ENCODE measurements at regions not wholly inside any gene's neighbourhood (a gene's known extent, or its start where the extent isn't known, plus 50 kb on each side); places are given as distances from the start of the nearest gene placed in this dataset.

DNA sequence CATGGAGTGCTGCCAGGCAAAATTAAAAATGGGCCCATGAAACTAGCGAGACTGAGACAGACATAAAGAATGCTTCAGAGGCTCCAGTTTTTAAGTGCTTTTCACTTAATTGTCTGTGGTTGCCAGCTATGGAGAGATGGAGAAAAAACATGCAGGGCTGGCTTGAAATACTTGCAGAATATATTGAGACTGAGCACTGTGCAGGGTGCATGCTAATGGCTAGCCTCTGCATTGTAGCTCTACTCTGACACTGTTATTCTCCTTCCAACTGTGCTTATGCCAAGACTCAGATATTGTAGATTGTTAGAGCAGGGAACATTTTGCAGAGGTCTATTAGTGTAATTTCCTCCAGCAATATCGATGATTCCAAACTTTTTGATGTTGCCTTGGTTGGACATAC lies 735.0 kb downstream of the PDCD6IP start:
- Histone ChIP-seq H2BK15ac (ENCODE audit: low read depth, poor library complexity, severe bottlenecking) (no peak overlapping the region), H3K4me3 (ENCODE audit: insufficient read depth in 1 of 2, low read depth in 1 of 2, low read length in 2 of 2) (no peak overlapping the region), H3K14ac (ENCODE audit: low read length in 2 of 2) (no peak overlapping the region), H3K9ac (ENCODE audit: low read length) (no peak overlapping the region), H2AFZ (ENCODE audit: low read depth, low read length) (no peak overlapping the region), H3K18ac (ENCODE audit: low read depth in 1 of 2, low read length in 2 of 2) (no peak overlapping the region), H3K36me3 (ENCODE audit: control insufficient read depth in 1 of 2, insufficient read depth in 2 of 2, low read depth in 1 of 2, low read length in 2 of 2) (no peaks in the 10 kb centered on the region), H3K4ac (ENCODE audit: low read depth in 1 of 2, low read length in 2 of 2) (no peak overlapping the region), H3K27me3 (ENCODE audit: control insufficient read depth in 1 of 2, insufficient read depth in 1 of 2, low read length in 2 of 2) (no peaks in the 10 kb centered on the region), H2BK12ac (ENCODE audit: low read length in 2 of 2) (no peak overlapping the region), H2BK5ac (ENCODE audit: low read depth, low read length, poor library complexity, severe bottlenecking) (no peak overlapping the region), H2BK120ac (ENCODE audit: low read depth, low read length) (no peak overlapping the region), H3K27ac (ENCODE audit: low read length, poor library complexity, severe bottlenecking) (no peak overlapping the region), H3K4me2 (ENCODE audit: low read length, poor library complexity, severe bottlenecking) (no peak overlapping the region), H4K91ac (ENCODE audit: low read length) (no peak overlapping the region), H4K8ac (ENCODE audit: low read length) (no peak overlapping the region), H3K23ac (ENCODE audit: low read length in 2 of 2) (no peak overlapping the region), H3K79me1 (replicated peaks; ENCODE audit: low read length, poor library complexity, severe bottlenecking) (no peaks in the 10 kb centered on the region), H3K9me3 (ENCODE audit: control insufficient read depth, low read length) (peaks cover 2% of the 10 kb centered on the region), H3K4me1 (ENCODE audit: control insufficient read depth, insufficient read depth, low read depth, low read length) (no peaks in the 10 kb centered on the region), H2AK5ac (ENCODE audit: low read length, severe bottlenecking) (no peak overlapping the region)
- 63% methylated on average over 2 of the region's 2 CpGs for WGBS
- no peak for DNase-seq

DNA sequence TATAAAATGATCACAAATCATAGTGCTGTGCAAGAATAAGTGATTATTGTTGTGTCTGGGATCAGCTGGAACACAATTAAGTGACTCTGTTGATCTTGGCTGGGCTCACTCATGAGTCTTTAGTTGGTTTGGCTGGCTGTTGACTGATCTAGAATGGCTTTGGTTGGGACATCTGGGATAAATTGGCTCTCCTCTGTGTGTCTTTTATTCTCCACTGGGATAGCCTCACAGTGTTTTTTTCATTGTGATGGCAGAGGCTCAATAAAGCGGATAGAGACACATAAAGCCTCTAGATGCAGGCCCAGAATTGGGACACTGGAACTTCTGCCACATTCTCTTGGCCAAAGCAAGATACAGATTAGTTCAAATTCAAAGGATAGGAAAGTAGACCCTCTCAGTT lies 735.6 kb downstream of the PDCD6IP start:
- H3K4me1 ChIP-seq (ENCODE audit: control insufficient read depth, insufficient read depth, low read depth, low read length): no peaks in the 10 kb centered on the region

DNA sequence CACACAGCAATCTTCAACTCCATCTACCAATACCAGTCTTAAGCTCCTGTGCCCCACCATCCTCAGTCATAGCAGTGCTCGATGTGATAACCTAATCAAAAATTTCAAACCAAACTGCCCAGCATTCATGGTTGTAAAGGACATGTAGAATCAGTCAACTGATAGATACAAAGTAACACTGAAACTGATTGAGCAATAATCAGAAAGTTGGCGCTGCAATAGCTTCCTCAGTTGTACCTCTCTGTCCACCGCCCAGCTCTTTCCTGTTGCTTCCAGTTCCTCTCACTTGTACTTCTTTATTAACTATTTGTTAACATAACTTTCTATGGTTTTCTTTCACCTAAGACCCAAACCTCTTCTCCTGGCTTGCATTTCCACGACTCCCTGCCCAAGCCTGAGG lies 745.7 kb downstream of the PDCD6IP start:
- no peak overlapping the region for H3K27ac ChIP-seq (ENCODE audit: low read length, poor library complexity, severe bottlenecking)
- WGBS: 69% methylated on average over 4 of the region's 4 CpGs

More for the DNA sequence above, 735.6 kb downstream of the PDCD6IP start:
- no peak overlapping the region for H3K18ac ChIP-seq (ENCODE audit: low read depth in 1 of 2, low read length in 2 of 2)
- no peak overlapping the region for H2BK15ac ChIP-seq (ENCODE audit: low read depth, poor library complexity, severe bottlenecking)
- H3K23ac ChIP-seq (ENCODE audit: low read length in 2 of 2): no peak overlapping the region
- no peak overlapping the region for H4K91ac ChIP-seq (ENCODE audit: low read length)
- no peak overlapping the region for H3K4ac ChIP-seq (ENCODE audit: low read depth in 1 of 2, low read length in 2 of 2)
- H4K8ac ChIP-seq (ENCODE audit: low read length): no peak overlapping the region
- no peak overlapping the region for H2AFZ ChIP-seq (ENCODE audit: low read depth, low read length)
- WGBS: 86% methylated on average over 1 of the region's 1 CpG
- no peak overlapping the region for H3K4me2 ChIP-seq (ENCODE audit: low read length, poor library complexity, severe bottlenecking)
- H3K36me3 ChIP-seq (ENCODE audit: control insufficient read depth in 1 of 2, insufficient read depth in 2 of 2, low read depth in 1 of 2, low read length in 2 of 2): no peaks in the 10 kb centered on the region
- H2BK120ac ChIP-seq (ENCODE audit: low read depth, low read length): no peak overlapping the region
- H3K79me1 ChIP-seq (replicated peaks; ENCODE audit: low read length, poor library complexity, severe bottlenecking): no peaks in the 10 kb centered on the region
- H2BK12ac ChIP-seq (ENCODE audit: low read length in 2 of 2): no peak overlapping the region
- no peak for DNase-seq
- peaks cover 4% of the 10 kb centered on the region for H3K9me3 ChIP-seq (ENCODE audit: control insufficient read depth, low read length)
- H3K9ac ChIP-seq (ENCODE audit: low read length): no peak overlapping the region
- H3K4me3 ChIP-seq (ENCODE audit: insufficient read depth in 1 of 2, low read depth in 1 of 2, low read length in 2 of 2): no peak overlapping the region
- no peak overlapping the region for H2AK5ac ChIP-seq (ENCODE audit: low read length, severe bottlenecking)
- H3K14ac ChIP-seq (ENCODE audit: low read length in 2 of 2): no peak overlapping the region
- H3K27ac ChIP-seq (ENCODE audit: low read length, poor library complexity, severe bottlenecking): no peak overlapping the region
- H3K27me3 ChIP-seq (ENCODE audit: control insufficient read depth in 1 of 2, insufficient read depth in 1 of 2, low read length in 2 of 2): no peaks in the 10 kb centered on the region
- H2BK5ac ChIP-seq (ENCODE audit: low read depth, low read length, poor library complexity, severe bottlenecking): no peak overlapping the region

DNA sequence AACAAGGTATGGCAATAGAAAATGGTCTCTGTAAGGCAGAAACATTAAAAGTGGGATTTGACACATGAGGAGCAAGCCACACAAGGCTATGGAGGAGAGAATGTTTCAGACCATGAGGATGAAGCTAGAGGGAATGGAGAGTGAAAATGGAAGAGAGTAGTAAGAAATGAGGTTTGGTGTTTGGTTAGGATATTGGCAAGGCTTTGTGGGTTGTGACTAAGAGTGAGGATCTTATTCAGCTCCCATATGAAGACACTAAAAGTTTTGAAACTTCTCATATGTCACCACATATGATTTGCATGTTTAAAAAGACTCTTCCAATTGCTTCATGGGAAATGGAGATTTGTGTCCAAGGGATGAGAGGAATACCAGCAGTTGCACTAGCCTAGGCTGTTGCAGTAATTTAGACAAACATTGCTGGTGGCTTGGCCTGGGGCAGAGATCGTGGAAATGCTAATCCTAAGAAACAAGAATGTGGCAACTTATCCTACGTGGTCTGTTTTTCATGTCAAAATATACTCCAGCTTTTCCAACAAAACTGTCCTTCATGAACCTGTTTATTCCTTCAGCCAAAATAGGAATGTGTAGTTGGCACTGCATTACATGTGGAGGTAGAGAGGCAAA lies 749.0 kb downstream of the PDCD6IP start:
- Histone ChIP-seq H2BK12ac (ENCODE audit: low read length in 2 of 2) (no peak overlapping the region), H3K4ac (ENCODE audit: low read depth in 1 of 2, low read length in 2 of 2) (no peak overlapping the region)
- WGBS: 75% methylated on average over 2 of the region's 2 CpGs

More for the DNA sequence above, 745.7 kb downstream of the PDCD6IP start:
- Histone ChIP-seq H3K4me3 (ENCODE audit: insufficient read depth in 1 of 2, low read depth in 1 of 2, low read length in 2 of 2) (no peak overlapping the region), H4K8ac (ENCODE audit: low read length) (no peak overlapping the region), H3K4ac (ENCODE audit: low read depth in 1 of 2, low read length in 2 of 2) (no peak overlapping the region), H3K4me2 (ENCODE audit: low read length, poor library complexity, severe bottlenecking) (no peak overlapping the region), H2BK15ac (ENCODE audit: low read depth, poor library complexity, severe bottlenecking) (no peak overlapping the region), H3K79me1 (replicated peaks; ENCODE audit: low read length, poor library complexity, severe bottlenecking) (no peaks in the 10 kb centered on the region), H3K9ac (ENCODE audit: low read length) (no peak overlapping the region), H3K18ac (ENCODE audit: low read depth in 1 of 2, low read length in 2 of 2) (no peak overlapping the region), H2BK120ac (ENCODE audit: low read depth, low read length) (no peak overlapping the region), H4K91ac (ENCODE audit: low read length) (no peak overlapping the region), H3K14ac (ENCODE audit: low read length in 2 of 2) (no peak overlapping the region), H3K27me3 (ENCODE audit: control insufficient read depth in 1 of 2, insufficient read depth in 1 of 2, low read length in 2 of 2) (no peaks in the 10 kb centered on the region), H2BK12ac (ENCODE audit: low read length in 2 of 2) (no peak overlapping the region), H3K36me3 (ENCODE audit: control insufficient read depth in 1 of 2, insufficient read depth in 2 of 2, low read depth in 1 of 2, low read length in 2 of 2) (no peaks in the 10 kb centered on the region), H3K4me1 (ENCODE audit: control insufficient read depth, insufficient read depth, low read depth, low read length) (no peaks in the 10 kb centered on the region), H2AK5ac (ENCODE audit: low read length, severe bottlenecking) (no peak overlapping the region), H3K23ac (ENCODE audit: low read length in 2 of 2) (no peak overlapping the region), H2BK5ac (ENCODE audit: low read depth, low read length, poor library complexity, severe bottlenecking) (no peak overlapping the region), H2AFZ (ENCODE audit: low read depth, low read length) (no peak overlapping the region), H3K9me3 (ENCODE audit: control insufficient read depth, low read length) (peaks cover 5% of the 10 kb centered on the region)
- DNase-seq: no peak

More for the DNA sequence above, 749.0 kb downstream of the PDCD6IP start:
- Histone ChIP-seq H2BK120ac (ENCODE audit: low read depth, low read length) (no peak overlapping the region), H4K91ac (ENCODE audit: low read length) (no peak overlapping the region), H3K79me1 (replicated peaks; ENCODE audit: low read length, poor library complexity, severe bottlenecking) (no peaks in the 10 kb centered on the region), H3K14ac (ENCODE audit: low read length in 2 of 2) (no peak overlapping the region), H3K27me3 (ENCODE audit: control insufficient read depth in 1 of 2, insufficient read depth in 1 of 2, low read length in 2 of 2) (no peaks in the 10 kb centered on the region), H3K18ac (ENCODE audit: low read depth in 1 of 2, low read length in 2 of 2) (no peak overlapping the region), H3K4me1 (ENCODE audit: control insufficient read depth, insufficient read depth, low read depth, low read length) (no peaks in the 10 kb centered on the region), H3K9me3 (ENCODE audit: control insufficient read depth, low read length) (peaks cover 5% of the 10 kb centered on the region), H3K23ac (ENCODE audit: low read length in 2 of 2) (no peak overlapping the region), H3K27ac (ENCODE audit: low read length, poor library complexity, severe bottlenecking) (no peak overlapping the region), H3K4me3 (ENCODE audit: insufficient read depth in 1 of 2, low read depth in 1 of 2, low read length in 2 of 2) (no peak overlapping the region), H4K8ac (ENCODE audit: low read length) (no peak overlapping the region), H2AK5ac (ENCODE audit: low read length, severe bottlenecking) (no peak overlapping the region), H2AFZ (ENCODE audit: low read depth, low read length) (no peak overlapping the region), H2BK15ac (ENCODE audit: low read depth, poor library complexity, severe bottlenecking) (no peak overlapping the region), H3K36me3 (ENCODE audit: control insufficient read depth in 1 of 2, insufficient read depth in 2 of 2, low read depth in 1 of 2, low read length in 2 of 2) (no peaks in the 10 kb centered on the region), H2BK5ac (ENCODE audit: low read depth, low read length, poor library complexity, severe bottlenecking) (no peak overlapping the region), H3K9ac (ENCODE audit: low read length) (no peak overlapping the region), H3K4me2 (ENCODE audit: low read length, poor library complexity, severe bottlenecking) (no peak overlapping the region)
- no peak for DNase-seq

Measured in mesenchymal stem cell (in vitro differentiated cells and primary cell).